HG03520 (cell line): ENCODE measurements at regions not wholly inside any gene's neighbourhood (a gene's known extent, or its start where the extent isn't known, plus 50 kb on each side); places are given as distances from the start of the nearest gene placed in this dataset.

ENCODE experiments used
- ATAC-seq: cut with Tn5 transposase; IDR thresholded peaks from one replicate; pipeline ENCODE4 v1.9.1; 2021; ENCODE audit warnings: mild to moderate bottlenecking, moderate library complexity; ENCODE audit not compliant: unreplicated experiment

DNA sequence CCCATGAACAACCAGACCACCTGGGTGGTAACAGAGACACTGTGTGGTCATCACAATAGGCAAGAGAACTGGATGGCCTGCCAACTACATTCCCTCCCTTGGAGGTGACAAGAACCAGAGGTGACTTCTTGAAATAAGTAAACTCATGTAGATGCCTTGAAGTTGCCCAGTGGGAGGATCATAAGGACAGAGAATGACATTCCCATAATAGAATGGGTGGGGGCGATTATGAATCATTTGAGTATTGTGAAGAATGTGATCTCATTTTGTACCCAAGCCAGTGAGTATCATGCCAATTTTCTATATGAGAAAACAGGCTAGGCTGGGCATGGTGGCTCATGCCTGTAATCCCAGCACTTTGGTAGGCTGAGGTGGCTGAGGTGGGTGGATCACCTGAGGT, 211.4 kb upstream of the GYPC start:
- ATAC-seq = no peak

DNA sequence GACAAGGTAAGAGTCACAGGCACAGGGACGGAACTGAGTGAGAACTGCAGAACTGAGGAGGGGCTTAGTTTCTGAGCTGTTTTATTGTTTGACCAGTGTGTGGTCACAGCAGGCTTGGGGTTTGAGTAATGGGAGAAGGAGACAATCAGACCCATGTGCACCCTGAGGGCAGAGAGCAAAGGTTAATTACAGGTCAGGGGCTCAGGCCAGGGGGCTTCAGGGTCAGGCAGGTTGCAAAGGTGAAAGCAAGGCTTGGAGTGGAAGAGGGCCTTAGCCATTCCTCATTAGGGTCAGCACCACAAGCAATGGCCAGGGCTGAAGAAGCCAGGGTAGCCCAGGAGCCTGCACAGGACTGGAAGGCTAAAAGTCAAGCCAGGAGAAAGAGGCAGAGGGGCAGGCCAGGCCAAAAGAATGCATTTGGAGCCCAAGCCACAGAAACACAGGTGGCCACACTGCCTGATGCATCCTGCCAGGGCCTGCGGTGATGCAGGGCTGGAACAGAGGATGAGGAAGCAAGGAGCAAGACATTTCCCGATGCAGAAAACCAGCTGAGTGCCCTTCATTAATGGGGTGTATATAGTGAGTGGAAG, 209.8 kb upstream of the GYPC start:
- no peak for ATAC-seq

DNA sequence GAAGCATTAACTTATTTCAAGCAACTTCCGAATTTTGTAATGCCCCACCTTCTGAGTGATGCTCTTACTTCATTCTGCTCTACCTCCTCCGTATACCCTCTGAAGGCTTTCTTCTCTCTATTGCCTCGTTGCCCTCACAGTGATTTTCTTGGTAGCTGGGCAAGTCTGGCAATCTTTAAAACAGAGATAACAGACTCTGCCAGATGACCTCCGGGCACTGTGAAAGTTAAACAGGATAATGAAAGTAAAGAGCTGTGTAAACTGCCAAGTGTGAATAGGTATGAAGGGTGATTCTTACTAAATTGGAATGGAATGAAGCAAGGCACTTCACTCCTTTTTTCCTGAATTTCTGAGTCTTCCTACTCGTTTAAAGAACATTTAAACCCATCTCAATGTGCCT, 207.3 kb upstream of the GYPC start:
- no peak for ATAC-seq

DNA sequence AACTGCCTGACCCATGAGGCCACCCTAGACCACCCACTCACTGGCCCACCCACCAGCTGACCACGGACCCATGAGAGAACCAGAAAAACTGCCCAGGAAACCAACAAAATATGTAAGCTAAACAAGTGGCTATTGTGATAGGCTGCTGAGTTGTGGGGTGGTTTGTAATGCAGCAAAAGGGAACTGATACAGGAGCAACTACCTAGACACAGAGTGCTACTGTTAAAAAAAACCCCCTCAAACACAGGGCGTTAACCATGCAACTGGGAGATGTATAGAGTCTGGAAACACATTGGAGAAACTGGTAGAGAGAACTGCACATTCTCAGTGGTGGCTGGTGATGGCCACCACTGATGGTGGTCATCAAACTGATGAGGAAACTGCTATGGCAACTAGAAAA, 206.3 kb upstream of the GYPC start:
- peak; percentile 99 for ATAC-seq

DNA sequence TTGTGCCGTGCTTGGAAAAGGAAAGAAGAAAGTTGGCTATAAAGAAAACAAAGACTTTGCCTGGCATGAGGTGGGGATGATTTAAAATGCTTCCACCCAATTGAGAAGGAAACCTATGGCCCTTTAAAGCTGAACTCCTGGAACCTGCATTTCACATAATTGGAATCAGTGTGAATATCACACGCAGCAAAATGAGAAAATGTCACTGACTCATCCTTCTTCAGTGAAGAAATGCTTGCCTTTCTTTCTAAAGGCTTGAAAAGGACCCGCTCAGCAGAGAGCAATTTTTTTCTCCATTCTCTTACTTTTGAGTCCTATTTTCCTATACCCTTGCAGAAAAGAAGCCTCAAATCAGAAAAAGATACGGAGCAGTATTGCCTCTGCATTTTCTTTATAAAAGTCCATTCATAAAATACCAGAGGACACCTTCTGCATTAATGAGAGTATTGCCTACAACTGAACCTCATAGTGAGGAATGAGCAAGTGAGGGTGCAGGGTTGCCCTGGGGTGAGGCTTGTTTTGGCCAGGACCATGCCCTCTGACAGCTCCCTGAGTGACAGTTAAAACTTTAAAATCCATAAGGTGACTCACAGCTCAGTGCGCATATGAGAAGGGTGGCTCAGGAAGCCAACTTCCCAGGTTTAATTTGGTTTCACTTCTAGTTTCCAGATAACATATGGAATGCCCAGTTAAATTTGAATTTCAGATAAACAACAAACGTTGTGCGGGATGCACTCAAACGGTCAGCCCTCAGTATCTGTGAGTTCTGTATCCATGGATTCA, 191.9 kb upstream of the GYPC start:
- no peak for ATAC-seq

DNA sequence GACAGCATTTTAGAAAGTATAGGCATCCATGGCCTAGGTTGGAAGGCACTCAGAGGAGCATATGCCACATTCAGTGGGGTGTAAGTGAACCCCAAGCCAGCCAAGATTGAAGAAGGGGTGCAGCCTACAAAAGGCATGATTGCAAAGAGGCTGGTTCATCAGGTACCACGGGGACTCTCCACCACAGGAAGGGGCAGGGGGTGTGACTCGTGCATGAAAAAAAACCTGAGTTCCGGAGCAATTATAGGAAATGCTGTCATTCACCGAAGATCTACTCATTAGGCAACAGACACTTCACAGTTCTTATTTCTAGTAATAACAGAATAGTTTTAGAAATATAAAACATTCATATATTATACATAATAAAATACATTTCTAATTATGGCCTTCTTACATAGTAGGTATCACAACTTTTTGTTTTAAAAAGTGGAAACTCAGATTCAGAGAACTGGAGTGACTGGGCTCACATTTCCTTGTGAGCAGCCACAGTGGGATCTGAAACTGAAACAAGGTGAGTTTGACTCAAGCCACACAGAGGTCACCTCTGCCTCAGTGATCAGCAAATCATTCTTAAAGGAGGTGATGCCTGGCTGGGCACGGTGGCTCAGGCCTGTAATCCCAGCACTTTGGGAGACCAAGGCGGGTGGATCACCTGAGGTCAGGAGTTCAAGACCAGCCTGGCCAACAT, 188.4 kb upstream of the GYPC start:
- ATAC-seq = peak; percentile 96

DNA sequence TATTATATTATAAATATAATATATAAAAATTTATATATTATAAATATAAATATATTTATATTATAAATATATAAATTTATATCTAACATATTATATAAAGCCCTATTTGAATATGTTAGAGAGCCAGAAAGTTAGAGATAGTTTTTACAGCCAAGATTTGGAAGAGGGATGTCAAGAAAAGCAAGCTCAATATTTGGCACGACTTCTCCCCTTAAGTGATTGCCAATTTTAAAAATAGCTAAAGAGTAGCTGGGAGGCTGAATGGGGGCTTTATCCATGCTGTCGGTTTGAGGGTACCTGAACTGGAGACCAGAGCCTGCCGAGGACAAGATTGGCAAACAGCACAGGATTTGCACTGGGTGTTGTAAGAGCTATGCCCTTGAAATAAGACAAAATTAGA, 180.9 kb upstream of the GYPC start:
- no peak for ATAC-seq

DNA sequence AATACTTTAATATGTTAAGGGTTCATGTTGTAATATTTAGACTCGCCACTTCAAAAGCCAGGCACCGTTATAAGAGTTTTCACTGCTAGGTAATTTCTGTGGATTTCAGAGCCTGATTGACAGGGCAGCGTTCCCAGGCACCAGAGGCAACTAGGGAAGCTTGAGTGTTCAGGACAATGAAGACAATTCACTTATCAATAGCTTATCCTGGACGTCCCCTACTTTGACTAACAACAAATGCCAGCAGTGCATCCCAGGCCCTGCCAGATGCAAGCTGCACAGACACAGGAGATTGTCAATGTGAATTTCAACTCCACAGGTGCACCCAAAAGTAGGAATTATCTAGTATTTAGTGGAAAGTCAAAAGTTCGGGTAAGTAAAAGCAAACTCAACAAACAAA, 179.3 kb upstream of the GYPC start:
- ATAC-seq = no peak

DNA sequence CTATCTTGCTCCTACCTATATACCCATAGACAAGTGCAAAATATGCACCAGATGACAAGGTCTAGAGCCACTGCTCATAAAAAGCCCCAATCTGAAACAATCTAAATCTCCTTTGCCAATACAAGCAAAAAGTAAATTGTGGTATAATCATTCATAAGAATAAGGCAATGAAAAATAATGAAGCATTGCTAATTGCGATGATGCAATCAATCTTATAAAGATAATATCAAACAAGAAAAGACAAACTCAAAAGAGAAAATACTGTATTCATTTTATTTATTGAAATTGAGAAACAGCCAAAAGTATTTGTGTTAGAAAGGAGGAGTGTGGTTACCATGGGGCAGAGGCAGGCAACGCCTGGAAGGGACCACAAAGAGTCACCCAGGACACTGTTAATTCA, 175.9 kb upstream of the GYPC start:
- no peak for ATAC-seq

DNA sequence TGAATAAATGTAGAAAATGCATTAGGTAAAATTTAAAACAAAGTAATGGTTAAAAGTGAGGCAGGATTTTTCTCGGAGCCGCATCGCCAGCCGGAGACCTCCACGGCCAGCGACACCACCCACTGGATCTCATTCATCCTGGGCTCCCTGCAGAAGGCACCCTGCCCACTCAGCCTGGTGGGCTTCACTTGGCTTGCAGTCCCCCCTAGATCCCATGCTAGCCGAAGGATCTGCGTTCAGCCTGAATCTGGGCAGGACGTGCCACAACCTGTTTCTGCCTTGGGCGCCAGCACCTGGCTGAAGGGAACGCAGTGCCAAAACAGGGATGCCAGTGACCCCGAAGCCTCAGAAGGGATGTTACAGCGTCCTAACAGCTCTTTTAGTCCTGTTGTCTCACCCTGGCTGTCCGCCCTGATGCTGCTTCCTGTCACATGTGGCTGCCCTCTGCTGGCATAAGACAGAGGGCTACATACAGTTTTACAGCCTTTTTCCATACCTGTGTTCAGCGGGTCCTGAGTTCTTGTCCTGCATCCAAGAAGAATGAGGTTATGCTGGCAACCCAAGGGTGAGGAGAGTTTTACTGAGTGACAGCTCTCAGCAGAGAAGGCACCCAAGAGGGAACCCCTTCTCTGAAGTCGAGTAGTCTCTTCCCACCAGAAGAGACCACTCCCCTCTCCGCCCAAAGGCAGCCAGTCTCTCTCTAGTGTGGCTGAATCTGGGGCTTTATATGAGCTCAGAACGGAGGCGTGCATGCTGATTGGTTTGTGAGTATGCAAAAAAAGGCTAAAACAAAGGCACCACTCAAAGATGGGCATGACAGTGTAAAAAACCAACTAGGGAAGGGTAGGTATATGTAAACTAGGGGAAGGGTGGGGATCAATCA, 173.1 kb upstream of the GYPC start:
- no peak for ATAC-seq

DNA sequence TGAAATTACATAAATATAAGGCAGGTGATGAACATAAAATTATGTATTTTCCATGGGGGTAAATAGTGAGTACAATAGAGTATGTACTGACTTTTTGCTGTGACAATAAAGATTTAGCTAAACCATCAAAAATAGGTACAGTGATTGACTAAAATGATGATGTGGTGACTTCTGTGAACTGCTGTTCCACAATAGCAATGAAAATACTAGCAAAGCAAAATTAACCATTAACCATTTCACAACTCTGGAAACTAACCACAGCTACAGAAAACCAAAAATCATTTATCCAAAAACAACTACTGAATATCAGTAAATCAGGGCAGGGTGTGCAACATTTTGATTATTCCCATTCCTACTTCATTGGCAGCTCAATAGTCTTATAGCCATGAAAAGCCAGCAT, 161.4 kb upstream of the GYPC start:
- ATAC-seq = peak; percentile 26

DNA sequence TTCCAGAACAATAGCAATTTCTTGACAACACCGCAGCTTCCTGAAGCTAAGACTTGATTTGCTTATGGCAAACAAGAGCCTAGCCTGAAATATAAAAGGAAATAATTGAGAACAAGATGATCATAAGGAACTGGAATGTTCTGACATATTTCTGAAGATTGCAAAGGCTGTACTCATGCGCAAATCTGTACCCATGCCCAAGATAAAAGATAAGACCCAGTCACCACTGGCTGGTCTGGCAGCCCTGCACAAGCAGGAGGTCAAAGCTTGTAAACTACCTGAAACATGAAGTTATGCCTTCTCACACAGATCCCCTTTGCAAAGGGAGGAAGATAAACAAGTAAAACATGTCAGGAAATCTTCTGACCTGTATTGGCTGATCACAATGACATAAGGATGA, 160.8 kb upstream of the GYPC start:
- ATAC-seq = no peak

DNA sequence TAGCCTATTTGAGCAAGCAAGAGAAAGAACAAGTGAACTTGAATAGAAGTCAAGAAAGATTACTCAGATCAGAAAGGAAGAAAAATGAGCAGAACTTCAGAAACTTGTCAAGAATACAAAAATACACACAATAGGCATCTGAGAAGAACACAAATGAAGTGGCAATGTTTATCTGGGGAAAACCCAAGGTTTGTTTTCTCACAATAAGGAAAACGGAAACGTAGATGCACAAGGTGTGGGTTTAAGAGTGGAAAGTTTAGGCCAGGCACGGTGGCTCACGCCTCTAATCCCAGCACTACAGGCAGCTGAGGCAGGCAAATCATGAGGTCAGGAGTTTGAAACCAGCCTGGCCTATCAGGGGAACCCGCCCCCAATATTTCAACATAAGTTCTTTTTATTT, 159.5 kb upstream of the GYPC start:
- ATAC-seq = peak; percentile 90

DNA sequence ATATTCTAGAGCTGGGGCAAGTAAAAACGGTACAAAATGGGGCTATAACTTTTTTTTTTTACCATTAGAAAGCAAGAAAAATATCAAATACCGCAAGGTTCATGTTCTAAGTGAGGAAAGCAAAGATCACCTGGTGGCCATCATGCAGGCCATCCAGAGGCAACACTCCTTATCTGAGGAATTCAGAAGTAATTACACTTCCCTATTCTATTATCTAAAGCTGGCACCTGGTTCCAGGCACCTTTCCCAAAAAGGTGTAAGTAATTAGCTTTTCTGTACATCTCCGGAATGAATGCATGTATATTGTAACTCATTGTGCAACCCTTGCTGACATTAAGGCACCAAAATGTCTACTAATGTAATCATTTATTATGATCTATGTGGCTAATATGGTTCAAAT, 152.5 kb upstream of the GYPC start:
- no peak for ATAC-seq

DNA sequence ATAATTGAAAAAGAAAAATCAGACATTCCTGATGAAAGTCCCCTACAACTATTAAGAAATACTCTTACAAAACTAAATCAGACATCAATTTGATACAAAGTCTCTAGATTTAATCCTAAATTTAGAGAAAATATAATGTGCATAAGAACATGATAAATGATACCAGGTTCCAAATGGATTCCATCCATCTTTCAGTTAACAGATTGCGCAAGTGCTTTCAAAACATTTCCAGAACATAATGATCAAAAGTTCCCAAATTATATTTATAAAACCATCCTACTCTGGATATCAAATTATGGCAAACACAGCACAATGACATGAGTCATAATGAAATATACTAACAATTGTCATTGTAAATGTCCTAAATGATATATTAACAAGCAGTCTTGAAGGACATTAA, 151.0 kb upstream of the GYPC start:
- ATAC-seq = no peak

DNA sequence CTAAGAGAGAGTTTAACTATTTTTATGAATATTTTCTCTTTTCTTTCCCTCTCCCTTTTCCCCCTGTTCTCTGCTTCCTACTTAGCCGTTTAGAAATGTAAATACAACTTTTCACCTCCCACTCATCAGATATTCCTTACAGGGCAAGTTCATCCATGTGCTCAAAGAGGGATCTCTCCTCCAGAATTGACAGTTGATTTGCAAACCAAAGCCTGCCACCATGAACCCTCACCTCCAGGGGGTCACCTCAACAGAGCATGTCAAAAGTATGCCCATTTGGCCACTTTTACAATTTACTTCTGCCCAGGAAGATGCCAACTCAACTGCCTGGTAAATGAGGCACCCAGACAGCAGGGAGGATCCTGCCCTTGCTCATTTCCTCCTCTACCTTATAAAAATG, 149.2 kb upstream of the GYPC start:
- no peak for ATAC-seq

DNA sequence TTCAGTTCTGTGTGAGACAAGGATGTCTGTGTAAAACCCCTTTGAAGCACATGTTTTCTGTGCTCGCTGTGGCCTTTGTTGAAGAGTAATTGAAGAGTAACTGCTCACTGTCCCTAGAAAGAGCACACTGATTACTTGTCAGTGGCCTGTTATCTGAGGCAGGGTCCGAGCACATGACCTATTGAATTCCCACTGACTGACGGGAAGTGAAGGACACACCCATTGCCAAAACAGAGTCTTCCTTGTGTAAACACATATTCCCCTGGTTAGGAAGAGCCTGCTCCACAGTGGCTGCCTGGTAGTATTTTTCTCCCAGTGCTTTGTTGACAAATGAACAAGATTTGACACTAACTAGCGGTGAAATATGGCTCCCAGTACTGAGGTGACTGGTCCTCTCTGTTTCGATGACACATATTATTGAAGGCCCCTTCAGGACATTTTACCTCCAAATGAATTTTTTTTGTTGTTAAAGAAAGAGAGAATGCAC, 148.5 kb upstream of the GYPC start:
- ATAC-seq = no peak

DNA sequence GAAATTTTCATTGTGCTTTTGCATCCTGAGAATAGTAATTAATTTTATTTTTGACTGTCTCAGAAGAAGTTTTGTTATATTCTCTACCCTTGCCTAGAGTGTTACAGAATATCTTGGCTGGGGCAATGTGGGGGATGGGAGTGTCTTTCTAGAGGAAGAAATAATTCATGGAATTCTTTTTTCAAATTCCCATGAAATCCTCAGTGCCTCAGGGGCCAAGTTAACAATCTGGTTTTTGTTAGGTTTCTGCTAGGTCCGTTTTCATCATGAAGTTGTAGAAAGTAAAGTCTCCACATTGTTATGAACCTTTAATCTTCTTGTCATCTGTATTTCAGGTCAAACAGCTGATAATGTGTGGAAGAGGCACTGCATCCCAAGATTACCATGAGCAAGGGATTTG, 145.6 kb upstream of the GYPC start:
- no peak for ATAC-seq

DNA sequence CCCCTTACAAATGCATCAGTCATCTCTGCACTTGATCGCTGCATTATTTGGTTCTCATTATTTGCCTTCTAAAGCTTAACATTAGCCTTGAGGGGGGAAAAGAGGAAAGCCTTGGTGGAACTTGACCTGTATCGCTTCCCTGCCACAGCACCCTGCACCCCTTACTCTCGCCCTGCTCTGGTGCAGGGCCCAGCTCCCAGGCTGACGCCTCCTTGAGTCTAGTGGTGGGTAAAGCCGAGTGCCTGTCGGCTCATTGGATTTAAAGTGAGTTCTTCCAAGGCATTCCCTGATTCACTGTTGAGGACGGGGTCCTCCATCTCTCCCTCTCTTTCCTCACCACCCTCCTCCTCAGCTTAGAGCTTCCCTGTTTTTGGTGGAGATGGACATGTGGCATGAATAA, 145.0 kb upstream of the GYPC start:
- no peak for ATAC-seq

DNA sequence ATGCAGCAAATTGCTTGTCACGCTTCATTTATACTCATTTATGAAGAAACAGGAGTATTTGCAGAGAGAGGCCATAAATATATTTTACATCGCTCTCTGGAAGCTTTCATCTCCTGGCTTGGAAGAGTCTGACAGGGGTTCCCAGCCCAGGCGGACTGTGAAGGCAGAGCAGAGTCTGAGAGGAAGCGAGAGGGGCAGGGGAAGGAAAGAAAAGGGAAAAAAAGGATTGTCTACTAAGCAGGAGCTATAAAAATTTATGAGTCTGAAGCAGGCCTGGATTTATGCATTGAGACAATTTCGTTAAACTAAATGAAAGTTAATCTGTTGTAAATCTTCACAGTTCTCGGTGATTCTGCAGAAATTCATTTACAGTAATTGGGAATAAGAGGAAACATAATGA, 143.9 kb upstream of the GYPC start:
- no peak for ATAC-seq

DNA sequence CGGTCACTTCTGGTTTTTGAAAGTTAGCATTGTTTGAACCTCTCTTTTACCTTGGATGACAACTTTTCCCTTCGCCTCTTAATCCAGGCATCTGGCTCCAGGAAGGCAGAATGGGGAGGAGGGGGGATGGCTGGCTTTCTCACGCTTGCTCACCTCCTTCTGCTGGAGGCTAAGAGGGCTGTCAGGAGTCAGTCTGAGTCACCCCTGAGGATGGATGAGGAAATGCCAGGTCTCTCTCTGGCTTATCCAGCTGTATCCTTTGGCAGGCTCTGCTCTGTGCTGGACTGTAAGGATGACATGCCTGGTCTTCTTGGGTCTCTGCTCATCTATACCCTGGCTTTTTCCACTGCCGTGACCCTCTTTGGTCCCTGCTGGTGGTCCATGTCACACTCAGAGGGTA, 142.9 kb upstream of the GYPC start:
- no peak for ATAC-seq
